22Rv1 (cell line): ENCODE measurements at regions not wholly inside any gene's neighbourhood (a gene's known extent, or its start where the extent isn't known, plus 50 kb on each side); places are given as distances from the start of the nearest gene placed in this dataset.

Experiments
- ZFX ChIP-seq: fragments of 450-650 bp; IDR thresholded peaks from 2 replicates; pipeline ENCODE4 v1.6.1; 2017; ENCODE audit warnings: antibody characterized with exemption, borderline replicate concordance
- TF ChIP-seq, protein P1 (sequence below): fragments of 450-650 bp; IDR thresholded peaks from 2 replicates; pipeline ENCODE4 v1.5.1; 2017; ENCODE audit warnings: mild to moderate bottlenecking

DNA sequence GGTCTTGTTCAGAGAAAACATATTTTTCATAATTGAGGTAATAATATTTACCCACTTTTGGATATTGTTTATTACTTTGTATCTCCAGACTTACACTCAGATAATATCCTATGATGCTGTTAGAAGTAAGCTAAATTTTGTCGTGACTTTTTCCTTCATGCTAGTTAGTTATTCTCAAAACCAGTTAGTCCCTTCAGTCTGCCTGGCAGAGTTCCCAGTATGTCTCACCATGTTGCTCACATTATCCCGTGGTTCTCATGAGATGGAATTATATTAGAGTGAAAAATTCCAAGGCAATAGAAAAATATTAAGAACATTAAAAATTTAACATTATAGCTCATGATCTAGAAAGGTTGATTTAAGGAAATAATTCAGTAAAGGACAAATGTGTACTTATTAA is 81.5 kb upstream of the SMIM30 start:
- TF ChIP-seq, protein P1, sequence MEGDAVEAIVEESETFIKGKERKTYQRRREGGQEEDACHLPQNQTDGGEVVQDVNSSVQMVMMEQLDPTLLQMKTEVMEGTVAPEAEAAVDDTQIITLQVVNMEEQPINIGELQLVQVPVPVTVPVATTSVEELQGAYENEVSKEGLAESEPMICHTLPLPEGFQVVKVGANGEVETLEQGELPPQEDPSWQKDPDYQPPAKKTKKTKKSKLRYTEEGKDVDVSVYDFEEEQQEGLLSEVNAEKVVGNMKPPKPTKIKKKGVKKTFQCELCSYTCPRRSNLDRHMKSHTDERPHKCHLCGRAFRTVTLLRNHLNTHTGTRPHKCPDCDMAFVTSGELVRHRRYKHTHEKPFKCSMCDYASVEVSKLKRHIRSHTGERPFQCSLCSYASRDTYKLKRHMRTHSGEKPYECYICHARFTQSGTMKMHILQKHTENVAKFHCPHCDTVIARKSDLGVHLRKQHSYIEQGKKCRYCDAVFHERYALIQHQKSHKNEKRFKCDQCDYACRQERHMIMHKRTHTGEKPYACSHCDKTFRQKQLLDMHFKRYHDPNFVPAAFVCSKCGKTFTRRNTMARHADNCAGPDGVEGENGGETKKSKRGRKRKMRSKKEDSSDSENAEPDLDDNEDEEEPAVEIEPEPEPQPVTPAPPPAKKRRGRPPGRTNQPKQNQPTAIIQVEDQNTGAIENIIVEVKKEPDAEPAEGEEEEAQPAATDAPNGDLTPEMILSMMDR, result no peak
- no peak for TF ChIP-seq ZFX
